Mesendoderm (in vitro differentiated cells): ENCODE measurements at regions not wholly inside any gene's neighbourhood (a gene's known extent, or its start where the extent isn't known, plus 50 kb on each side); places are given as distances from the start of the nearest gene placed in this dataset.

Experiments
- DNase-seq: peaks from one replicate; pipeline ENCODE4 v3.0.0; 2013
- H2AK5ac ChIP-seq: 2 replicates; pipeline ENCODE4 v1.6.1; 2013; ENCODE audit warnings: low read length, inconsistent platforms
- H2BK120ac ChIP-seq: 2 replicates; pipeline ENCODE4 v1.6.1; 2013; ENCODE audit warnings: low read depth, mild to moderate bottlenecking, low read length, moderate library complexity, mixed read lengths
- H2BK15ac ChIP-seq: replicated peaks from 2 replicates; pipeline ENCODE4 v1.6.1; 2013; ENCODE audit warnings: low read depth, mild to moderate bottlenecking, moderate library complexity
- H2BK5ac ChIP-seq: 2 replicates; pipeline ENCODE4 v1.6.1; 2013; ENCODE audit warnings: low read length, inconsistent platforms
- H3K18ac ChIP-seq: 2 replicates; pipeline ENCODE4 v1.6.1; 2013; ENCODE audit warnings: mild to moderate bottlenecking, low read length, mixed read lengths
- H3K23ac ChIP-seq: one replicate; pipeline ENCODE4 v1.6.1; 2013; ENCODE audit warnings: low read length
- H3K27ac ChIP-seq: 2 replicates; pipeline ENCODE4 v1.5.1; 2013; ENCODE audit warnings: low read depth, mild to moderate bottlenecking, inconsistent platforms, low read length, moderate library complexity
- H3K27me3 ChIP-seq: 2 replicates; pipeline ENCODE4 v1.6.1; 2013; ENCODE audit warnings: low read length, control low read depth, mild to moderate bottlenecking, inconsistent platforms; ENCODE audit not compliant: insufficient read depth, poor library complexity
- H3K36me3 ChIP-seq: 2 replicates; pipeline ENCODE4 v1.6.1; 2013; ENCODE audit warnings: low read length, inconsistent platforms; ENCODE audit not compliant: control insufficient read depth, insufficient read depth
- H3K4ac ChIP-seq: one replicate; pipeline ENCODE4 v1.6.1; 2013; ENCODE audit warnings: low read depth, mild to moderate bottlenecking, low read length, moderate library complexity
- H3K4me1 ChIP-seq: 2 replicates; pipeline ENCODE4 v1.6.1; 2013; ENCODE audit warnings: low read depth, low read length, inconsistent platforms; ENCODE audit not compliant: control insufficient read depth
- H3K4me2 ChIP-seq: 2 replicates; pipeline ENCODE4 v1.6.1; 2013; ENCODE audit warnings: low read length
- H3K4me3 ChIP-seq: 2 replicates; pipeline ENCODE4 v1.5.1; 2013; ENCODE audit warnings: mild to moderate bottlenecking, low read length
- H3K56ac ChIP-seq: one replicate; pipeline ENCODE4 v1.6.1; 2013; ENCODE audit warnings: low read length
- H3K79me1 ChIP-seq: 2 replicates; pipeline ENCODE4 v1.6.1; 2013; ENCODE audit warnings: low read length, inconsistent platforms
- H3K79me2 ChIP-seq: 2 replicates; pipeline ENCODE4 v1.6.1; 2013; ENCODE audit warnings: mild to moderate bottlenecking, low read length; ENCODE audit not compliant: control insufficient read depth, insufficient read depth
- H3K9ac ChIP-seq: 2 replicates; pipeline ENCODE4 v1.6.1; 2013; ENCODE audit warnings: low read length, inconsistent platforms
- H4K5ac ChIP-seq: one replicate; pipeline ENCODE4 v1.6.1; 2013; ENCODE audit warnings: low read length
- H4K8ac ChIP-seq: one replicate; pipeline ENCODE4 v1.6.1; 2013; ENCODE audit warnings: low read depth, mild to moderate bottlenecking, control low read depth, low read length, moderate library complexity
- WGBS: extraction: QIAGEN DNeasy Blood & Tissue Kit; methylation state at CpG from one replicate; pipeline ENCODE4 v1.1.7; 2013; ENCODE audit warnings: low lambda C conversion rate, missing lambda C conversion rate; ENCODE audit not compliant: insufficient coverage; ENCODE audit errors: extremely low coverage; 5-methylcytosine and 5-hydroxymethylcytosine counted together

- Histone ChIP-seq H2BK5ac (no peak overlapping the region), H3K18ac (no peak overlapping the region), H4K8ac (no peak overlapping the region), H3K9ac (no peak overlapping the region), H3K79me2 (no peaks in the 10 kb centered on the region), H2AK5ac (no peak overlapping the region), H3K23ac (no peak overlapping the region), H3K4me3 (no peak overlapping the region), H3K27me3 (no peaks in the 10 kb centered on the region), H4K5ac (no peak overlapping the region), H3K4ac (no peak overlapping the region), H3K4me1 (no peaks in the 10 kb centered on the region), H3K27ac (no peak overlapping the region), H3K36me3 (no peaks in the 10 kb centered on the region), H3K56ac (no peak overlapping the region), H2BK120ac (no peak overlapping the region), H3K79me1 (no peaks in the 10 kb centered on the region), H2BK15ac (no peak overlapping the region), H3K4me2 (no peak overlapping the region)
- WGBS: no CpG with 5 or more reads among the region's 3 CpGs
- DNase-seq: no peak
Observed at GRCh38 chr5:86671536-86671935, 53.8 kb downstream of the COX7C start.

GRCh38 chr5:86674069-86674468 lies 56.3 kb downstream of the COX7C start:
- WGBS: no CpG with 5 or more reads among the region's 4 CpGs
- no peaks in the 10 kb centered on the region for H3K79me2 ChIP-seq
- no peak overlapping the region for H3K27ac ChIP-seq
- no peak overlapping the region for H4K8ac ChIP-seq
- DNase-seq: no peak
- no peak overlapping the region for H3K56ac ChIP-seq
- H2AK5ac ChIP-seq: no peak overlapping the region
- H3K4me2 ChIP-seq: no peak overlapping the region
- H3K23ac ChIP-seq: no peak overlapping the region
- H3K79me1 ChIP-seq: no peaks in the 10 kb centered on the region
- no peak overlapping the region for H2BK5ac ChIP-seq
- no peak overlapping the region for H2BK15ac ChIP-seq
- no peak overlapping the region for H3K18ac ChIP-seq
- H4K5ac ChIP-seq: no peak overlapping the region
- H3K27me3 ChIP-seq: no peaks in the 10 kb centered on the region
- H2BK120ac ChIP-seq: no peak overlapping the region
- H3K4me1 ChIP-seq: no peaks in the 10 kb centered on the region
- no peak overlapping the region for H3K4ac ChIP-seq
- no peak overlapping the region for H3K4me3 ChIP-seq
- no peaks in the 10 kb centered on the region for H3K36me3 ChIP-seq
- no peak overlapping the region for H3K9ac ChIP-seq

GRCh38 chr5:86675311-86675710 lies 57.6 kb downstream of the COX7C start:
- Histone ChIP-seq H2BK120ac (no peak overlapping the region), H4K8ac (no peak overlapping the region)

GRCh38 chr5:86679529-86679928 lies 61.8 kb downstream of the COX7C start:
- Histone ChIP-seq H3K23ac (no peak overlapping the region), H3K4me1 (no peaks in the 10 kb centered on the region), H4K8ac (no peak overlapping the region), H3K9ac (no peak overlapping the region), H3K27me3 (no peaks in the 10 kb centered on the region), H3K79me2 (no peaks in the 10 kb centered on the region), H3K4ac (no peak overlapping the region), H3K36me3 (no peaks in the 10 kb centered on the region), H2BK120ac (no peak overlapping the region), H2BK5ac (no peak overlapping the region), H3K79me1 (no peaks in the 10 kb centered on the region), H2AK5ac (no peak overlapping the region), H2BK15ac (no peak overlapping the region), H3K4me2 (no peak overlapping the region), H3K18ac (no peak overlapping the region), H3K4me3 (no peak overlapping the region), H4K5ac (no peak overlapping the region), H3K27ac (no peak overlapping the region), H3K56ac (no peak overlapping the region)
- no CpG with 5 or more reads among the region's 1 CpG for WGBS
- peak; percentile 55 for DNase-seq

More at GRCh38 chr5:86675311-86675710, 57.6 kb downstream of the COX7C start:
- no CpG with 5 or more reads among the region's 4 CpGs for WGBS
- Histone ChIP-seq H3K4me2 (no peak overlapping the region), H3K36me3 (no peaks in the 10 kb centered on the region), H3K4me1 (no peaks in the 10 kb centered on the region), H3K4me3 (no peak overlapping the region), H2BK15ac (no peak overlapping the region), H3K27me3 (no peaks in the 10 kb centered on the region), H3K56ac (no peak overlapping the region), H3K27ac (no peak overlapping the region), H3K23ac (no peak overlapping the region), H3K18ac (no peak overlapping the region), H3K79me2 (no peaks in the 10 kb centered on the region), H2BK5ac (no peak overlapping the region), H4K5ac (no peak overlapping the region), H3K4ac (no peak overlapping the region), H3K9ac (no peak overlapping the region), H2AK5ac (no peak overlapping the region), H3K79me1 (no peaks in the 10 kb centered on the region)
- no peak for DNase-seq

- Histone ChIP-seq H3K4me3 (no peak overlapping the region), H3K9ac (no peak overlapping the region), H3K4ac (no peak overlapping the region), H3K56ac (no peak overlapping the region), H2BK5ac (no peak overlapping the region), H3K79me1 (no peaks in the 10 kb centered on the region), H3K27me3 (no peaks in the 10 kb centered on the region), H3K4me2 (no peak overlapping the region), H3K23ac (no peak overlapping the region), H3K79me2 (no peaks in the 10 kb centered on the region), H3K18ac (no peak overlapping the region), H2AK5ac (no peak overlapping the region), H3K36me3 (no peaks in the 10 kb centered on the region), H3K27ac (no peak overlapping the region), H2BK15ac (no peak overlapping the region), H4K8ac (no peak overlapping the region), H4K5ac (no peak overlapping the region), H3K4me1 (no peaks in the 10 kb centered on the region), H2BK120ac (no peak overlapping the region)
- no CpG with 5 or more reads among the region's 2 CpGs for WGBS
- DNase-seq: no peak
Observed at GRCh38 chr5:86679949-86680348, 62.2 kb downstream of the COX7C start.

- Histone ChIP-seq H4K8ac (no peak overlapping the region), H3K79me2 (no peaks in the 10 kb centered on the region), H4K5ac (no peak overlapping the region), H2AK5ac (no peak overlapping the region), H3K4me1 (no peaks in the 10 kb centered on the region), H3K18ac (no peak overlapping the region), H3K56ac (no peak overlapping the region), H3K4me3 (no peak overlapping the region), H3K4ac (no peak overlapping the region), H2BK120ac (no peak overlapping the region), H3K4me2 (no peak overlapping the region), H3K27ac (no peak overlapping the region), H2BK15ac (no peak overlapping the region), H3K27me3 (no peaks in the 10 kb centered on the region), H3K36me3 (no peaks in the 10 kb centered on the region), H3K79me1 (no peaks in the 10 kb centered on the region), H3K23ac (no peak overlapping the region), H2BK5ac (no peak overlapping the region), H3K9ac (no peak overlapping the region)
- peak; percentile 71 for DNase-seq
- WGBS: no CpG with 5 or more reads among the region's 2 CpGs
Observed at GRCh38 chr5:86684222-86684621, 66.5 kb downstream of the COX7C start.
